HG03521 (cell line): ENCODE measurements at regions not wholly inside any gene's neighbourhood (a gene's known extent, or its start where the extent isn't known, plus 50 kb on each side); places are given as distances from the start of the nearest gene placed in this dataset.
"Not testable (repeated sequence)": the region's sequence is repeated elsewhere in the genome, so short reads cannot be mapped to it uniquely, and the experiment has no call there.

ENCODE experiments used
- ATAC-seq: cut with Tn5 transposase; IDR thresholded peaks from one replicate; pipeline ENCODE4 v1.9.1; 2021; ENCODE audit warnings: mild to moderate bottlenecking, moderate library complexity; ENCODE audit not compliant: unreplicated experiment

DNA sequence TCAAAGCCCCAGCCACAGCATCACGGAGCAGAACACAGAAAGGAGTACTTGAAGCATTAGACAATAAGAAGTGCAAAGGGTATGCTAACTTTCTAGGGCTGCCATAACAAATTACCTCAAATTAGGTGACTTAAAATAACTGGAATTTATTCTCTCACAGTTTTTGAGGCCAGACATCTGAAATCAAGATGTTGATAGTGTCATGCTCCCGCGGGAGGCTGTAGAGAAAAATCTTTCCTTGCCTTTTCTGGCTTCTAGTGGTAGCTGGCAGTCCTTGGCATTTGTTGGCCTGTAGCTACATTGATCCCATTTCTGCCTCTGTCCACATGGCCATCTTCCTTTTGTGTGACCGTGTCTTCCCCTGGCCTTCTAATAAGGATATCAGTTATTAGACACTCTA, 51.9 kb upstream of the SPDL1 start:
- ATAC-seq = no peak

DNA sequence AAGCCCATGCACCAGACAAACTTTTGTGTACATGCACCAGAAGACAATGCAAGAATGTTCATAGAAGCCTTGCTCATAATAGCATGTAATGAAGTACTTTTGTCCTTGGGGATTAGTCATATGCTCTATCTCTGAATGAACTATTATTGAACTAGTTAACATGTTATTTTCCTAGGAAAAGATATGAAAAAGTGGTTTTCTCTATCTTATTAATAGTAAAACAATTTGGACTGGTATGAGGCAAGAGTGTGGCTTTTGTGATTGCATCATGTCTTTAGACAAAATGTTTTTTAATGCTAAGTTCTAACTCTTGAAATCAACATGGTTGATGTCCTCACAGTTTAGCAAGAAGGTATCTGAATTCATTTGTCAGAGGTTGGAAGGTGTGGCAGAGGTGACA, 55.7 kb upstream of the SPDL1 start:
- no peak for ATAC-seq

- ATAC-seq = no peak
These were observed 56.5 kb upstream of the SPDL1 start for GRCh38 chr5:169527066-169527465.

DNA sequence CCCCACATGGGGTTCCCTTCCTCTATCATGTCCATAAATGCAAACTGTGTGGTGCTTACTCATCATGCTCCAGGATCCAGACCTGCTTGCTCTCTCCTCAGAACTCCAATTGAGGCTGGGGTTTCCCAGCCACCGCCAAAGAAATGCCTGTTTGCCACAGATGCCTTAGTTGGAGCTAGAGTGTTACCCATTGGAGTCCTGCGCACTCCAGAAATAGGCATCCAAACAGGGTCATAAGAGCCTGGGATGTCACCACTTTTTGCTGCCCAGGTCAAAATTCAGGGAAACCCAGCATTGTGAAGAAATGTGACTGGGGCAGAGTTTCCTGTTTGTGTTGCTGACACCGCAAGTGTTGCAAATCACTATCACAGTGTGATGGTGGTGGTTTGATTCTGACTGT, 60.7 kb upstream of the SPDL1 start:
- no peak for ATAC-seq

- no peak for ATAC-seq
These were observed 62.1 kb upstream of the SPDL1 start for GRCh38 chr5:169521366-169521983.

- no peak for ATAC-seq
These were observed 64.2 kb upstream of the SPDL1 start for GRCh38 chr5:169519358-169519757.

DNA sequence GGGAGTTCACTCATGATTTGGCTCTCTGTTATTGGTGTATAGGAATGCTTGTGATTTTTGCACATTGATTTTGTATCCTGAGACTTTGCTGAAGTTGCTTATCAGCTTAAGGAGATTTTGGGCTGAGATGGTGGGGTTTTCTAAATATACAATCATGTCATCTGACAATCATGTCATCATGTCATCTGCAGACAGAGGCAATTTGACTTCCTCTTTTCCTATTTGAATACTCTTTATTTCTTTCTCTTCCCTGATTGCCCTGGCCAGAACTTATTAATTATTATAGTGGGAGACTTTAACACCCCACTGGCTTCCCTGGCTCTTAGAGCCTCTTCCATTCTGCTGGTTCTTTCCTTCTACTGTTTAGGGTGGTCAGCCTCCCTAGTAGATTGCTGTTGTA, 64.8 kb upstream of the SPDL1 start:
- ATAC-seq = not testable (repeated sequence)

- no peak for ATAC-seq
These were observed 71.2 kb upstream of the SPDL1 start for GRCh38 chr5:169512385-169512784.

DNA sequence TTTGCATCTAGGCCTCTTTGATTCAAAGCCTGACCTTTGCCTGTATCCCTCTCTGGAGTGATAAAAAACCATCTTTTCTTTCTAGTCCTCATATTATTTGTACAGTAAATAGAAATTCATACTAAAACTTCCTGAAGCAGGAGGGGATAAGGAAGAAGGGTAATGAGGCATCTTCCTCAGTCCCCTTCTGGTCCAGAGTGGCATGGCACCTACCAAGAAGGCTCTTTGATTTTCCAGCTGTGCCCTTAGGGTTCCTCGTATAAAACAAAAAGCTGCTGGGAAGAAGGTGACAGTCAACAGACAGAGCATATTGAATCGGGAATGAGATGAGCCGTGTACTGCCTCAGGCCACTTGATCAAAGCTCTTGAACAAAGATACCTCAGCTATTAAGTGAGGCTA, 71.9 kb upstream of the SPDL1 start:
- ATAC-seq = no peak

GRCh38 chr5:169507051-169507450, 76.5 kb upstream of the SPDL1 start:
- ATAC-seq = no peak

DNA sequence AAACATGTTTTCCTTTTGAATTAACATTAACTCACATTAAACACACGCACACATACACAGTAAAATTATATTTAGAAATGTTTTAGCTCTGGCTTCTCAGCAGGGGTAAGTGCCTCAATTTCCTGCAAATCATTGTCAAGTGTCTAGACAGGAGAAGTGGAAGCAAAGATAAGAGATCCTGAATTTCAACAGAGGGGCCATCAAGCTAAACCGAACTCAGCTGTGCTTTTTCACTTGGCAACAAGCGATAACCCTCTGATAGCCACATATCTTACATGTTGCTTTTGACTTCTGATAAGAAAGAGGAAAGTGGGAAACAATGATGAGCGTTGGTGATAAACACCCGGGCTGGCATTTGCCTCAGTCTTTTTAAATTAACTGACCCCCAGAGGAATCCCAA, 79.7 kb upstream of the SPDL1 start:
- ATAC-seq = no peak

- no peak for ATAC-seq
These were observed 83.5 kb upstream of the SPDL1 start for GRCh38 chr5:169499990-169500505.

- ATAC-seq = no peak
These were observed 86.7 kb upstream of the SPDL1 start for GRCh38 chr5:169496878-169497277.

- ATAC-seq = no peak
These were observed 88.5 kb upstream of the SPDL1 start for GRCh38 chr5:169494941-169495548.

DNA sequence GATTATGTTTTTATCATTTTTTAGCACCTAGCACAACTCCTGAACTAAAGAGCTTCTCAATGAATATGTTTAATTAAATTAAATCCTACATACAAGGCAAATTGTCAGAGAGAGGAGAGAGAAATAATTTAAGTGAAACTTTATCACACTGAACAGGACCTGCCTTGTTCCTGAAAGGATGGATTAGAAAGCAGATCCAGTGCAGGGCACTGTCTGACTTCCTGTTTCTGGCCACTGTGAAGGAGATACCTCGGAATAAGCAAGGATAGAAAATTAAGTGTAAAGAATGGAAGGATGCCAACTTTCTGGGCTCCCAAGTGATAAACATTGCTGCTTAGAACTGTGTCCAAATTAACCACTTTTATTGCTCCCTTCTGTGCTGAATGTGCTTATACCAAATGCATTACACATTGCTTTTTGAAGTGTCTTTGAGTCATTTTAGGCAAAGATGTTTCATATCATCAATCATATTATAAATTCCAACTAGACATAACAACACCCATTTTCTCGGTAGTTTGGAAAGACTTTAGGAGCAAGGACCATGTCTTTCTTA, 89.1 kb upstream of the SPDL1 start:
- no peak for ATAC-seq

- ATAC-seq = no peak
These were observed 109.3 kb upstream of the SPDL1 start for GRCh38 chr5:169474226-169474625.

- ATAC-seq = no peak
These were observed 111.0 kb upstream of the SPDL1 start for GRCh38 chr5:169472544-169472943.

DNA sequence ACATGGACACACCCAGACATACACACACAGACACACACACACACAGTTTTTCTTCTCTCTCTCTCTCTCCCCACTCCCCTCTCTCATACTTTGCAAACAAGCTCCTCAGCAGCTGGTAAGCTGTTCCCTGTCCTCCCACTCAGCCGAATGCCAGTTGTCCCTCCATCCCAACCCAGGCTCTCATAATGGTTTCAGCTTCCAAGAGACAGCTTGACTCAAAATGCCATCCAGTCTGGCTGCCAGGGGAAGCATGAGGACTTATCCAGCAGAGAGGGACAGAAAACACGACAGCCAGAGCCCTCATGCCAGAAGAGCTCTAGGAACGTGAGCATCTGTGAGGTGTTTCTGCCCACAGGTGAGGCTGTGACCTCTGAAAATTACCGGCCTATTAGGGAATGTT, 112.6 kb upstream of the SPDL1 start:
- ATAC-seq = no peak

DNA sequence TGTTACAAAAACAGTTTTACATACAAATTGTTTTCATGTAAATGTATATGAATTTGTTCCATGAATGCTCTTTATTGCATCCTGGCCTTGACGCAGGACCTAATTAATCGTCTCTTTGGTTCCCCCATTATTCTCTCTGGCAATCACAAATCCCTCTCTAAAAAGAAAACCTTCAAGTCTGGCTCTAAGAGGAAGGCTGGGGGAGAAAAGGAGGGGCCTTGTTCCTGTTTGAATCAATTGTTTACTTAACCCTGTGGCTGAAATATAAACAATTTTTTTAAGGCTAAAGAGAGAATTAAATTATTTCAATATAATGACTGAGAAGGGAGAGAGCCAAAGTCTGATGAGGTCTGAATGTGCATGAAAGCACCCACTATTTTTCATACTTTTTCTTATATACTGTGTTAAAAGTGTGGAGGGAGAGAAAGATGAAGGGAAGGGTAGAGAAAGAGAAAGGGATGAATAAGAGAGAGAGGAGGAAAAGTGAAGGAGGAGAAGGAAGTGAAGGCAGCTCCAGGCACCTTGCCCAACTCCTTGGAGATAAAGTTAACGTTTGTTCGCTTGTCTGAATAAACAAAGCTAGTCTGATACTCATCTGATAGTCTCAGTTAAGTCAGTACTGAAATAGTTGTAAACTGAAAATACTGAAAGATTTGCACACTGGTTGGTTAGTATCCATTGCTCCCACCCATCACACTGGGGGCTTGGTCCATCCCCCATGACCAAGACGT, 116.4 kb upstream of the SPDL1 start:
- no peak for ATAC-seq

DNA sequence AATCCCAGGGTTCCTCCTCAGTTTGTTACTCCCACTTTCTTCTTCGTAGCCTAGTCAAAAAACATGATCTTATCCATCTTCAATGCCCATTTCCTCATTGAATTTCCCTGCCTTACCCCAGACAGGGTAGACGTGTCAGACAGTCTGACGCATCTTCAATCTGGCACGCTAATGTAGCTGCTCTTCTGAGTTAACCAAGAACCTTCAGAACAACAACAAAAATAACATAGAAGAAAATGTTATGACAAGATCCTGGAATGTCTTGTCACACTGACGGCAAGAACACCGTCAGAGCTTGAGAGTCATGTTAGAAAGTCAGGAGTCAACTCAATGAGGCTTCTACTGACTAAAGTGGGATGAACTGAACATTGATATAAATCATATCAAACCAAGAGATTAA, 122.7 kb upstream of the SPDL1 start:
- no peak for ATAC-seq

DNA sequence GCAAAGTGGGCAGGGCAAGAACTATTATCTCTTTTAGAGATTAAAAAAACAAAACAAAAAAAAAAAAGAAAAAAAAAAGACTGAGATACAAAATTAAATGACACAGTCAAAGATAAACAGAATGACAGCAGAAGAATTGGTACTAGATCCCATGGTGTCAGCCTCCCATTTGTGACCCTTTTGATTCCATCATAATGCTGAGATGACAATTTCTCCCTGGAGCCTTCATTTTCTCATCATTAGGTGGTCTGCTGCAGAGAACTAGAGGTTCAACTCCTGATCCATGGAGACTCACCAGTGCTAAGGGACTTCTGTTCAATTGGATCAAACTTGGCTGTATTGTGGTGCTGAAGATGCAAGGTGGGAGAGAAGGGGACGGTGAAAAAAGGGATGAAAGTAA, 123.5 kb upstream of the SPDL1 start:
- ATAC-seq = no peak

DNA sequence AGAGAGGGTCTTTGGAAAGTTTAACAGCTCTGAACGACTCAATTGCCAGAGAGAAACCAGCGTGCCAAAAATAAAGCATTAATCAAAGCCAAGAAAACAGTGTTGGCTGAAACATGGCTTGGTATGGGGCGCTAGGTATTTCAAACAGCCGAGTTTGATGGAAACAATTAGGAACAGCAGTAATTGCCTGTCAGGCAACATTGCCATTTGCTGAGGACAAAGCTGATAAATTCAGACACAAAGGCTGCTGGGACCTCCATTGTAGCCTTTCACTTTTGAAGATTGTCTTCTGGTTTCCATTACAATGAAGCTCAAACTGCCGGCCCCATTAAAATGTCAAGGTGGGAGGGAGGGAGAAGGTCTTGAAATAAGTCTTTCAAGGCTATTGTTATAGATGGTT, 125.4 kb upstream of the SPDL1 start:
- no peak for ATAC-seq
